Activated CD4-positive, alpha-beta T cell treated with anti-CD3 and anti-CD28 coated beads, Interleukin-2, amount 10 ng/mL, durations not matched to agents 24 days and 14 days (primary cell): ENCODE measurements at regions not wholly inside any gene's neighbourhood (a gene's known extent, or its start where the extent isn't known, plus 50 kb on each side); places are given as distances from the start of the nearest gene placed in this dataset.

ENCODE experiments used
- DNase-seq: peaks from one replicate; pipeline ENCODE4 v3.0.0; 2022
- H3K27ac Mint-ChIP-seq: one replicate; pipeline ENCODE4 v1.8.0; 2022; ENCODE audit warnings: mild to moderate bottlenecking, mixed read lengths
- H3K27me3 Mint-ChIP-seq: one replicate; pipeline ENCODE4 v1.8.0; 2022; ENCODE audit warnings: mixed read lengths
- H3K36me3 Mint-ChIP-seq: one replicate; pipeline ENCODE4 v1.8.0; 2022; ENCODE audit warnings: low read depth, mild to moderate bottlenecking, mixed read lengths
- H3K4me1 Mint-ChIP-seq: one replicate; pipeline ENCODE4 v1.8.0; 2021; ENCODE audit warnings: mixed read lengths
- H3K4me3 Mint-ChIP-seq: one replicate; pipeline ENCODE4 v1.8.0; 2022; ENCODE audit warnings: mild to moderate bottlenecking, moderate library complexity, mixed read lengths
- H3K9me3 Mint-ChIP-seq: one replicate; pipeline ENCODE4 v1.8.0; 2021; ENCODE audit warnings: mixed read lengths
- intact Hi-C: fragments of 100-400 bp; cut with micrococcal nuclease; formaldehyde crosslinking; loops from one replicate; pipeline ENCODE4 v1.15.1; 2023

DNA sequence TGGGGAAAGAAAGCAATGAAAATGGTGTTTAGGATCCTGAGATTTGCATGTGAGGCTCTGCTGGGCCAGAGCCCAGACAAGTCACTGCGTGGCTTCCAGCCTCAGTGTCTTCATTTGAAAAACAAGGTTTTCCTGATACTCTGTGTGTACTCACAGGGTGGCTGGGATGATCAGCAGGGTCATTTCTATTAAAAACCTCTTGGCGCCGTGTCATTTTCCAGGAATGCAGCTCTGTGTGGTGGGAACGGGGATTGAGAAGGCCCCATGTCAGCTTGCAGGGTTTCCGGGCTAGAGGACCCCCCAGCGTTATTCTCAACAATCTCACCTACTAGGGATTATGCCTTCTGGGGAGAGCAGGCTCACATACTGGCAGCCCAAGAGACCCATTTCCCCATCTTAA lies 73.5 kb downstream of the FOXL1 start:
- no peak for DNase-seq
- H3K36me3 Mint-ChIP-seq, result no peaks in the 10 kb centered on the region
- H3K9me3 Mint-ChIP-seq, result peaks cover 11% of the 10 kb centered on the region
- intact Hi-C loops, result no loop called here
- H3K27me3 Mint-ChIP-seq, result no peaks in the 10 kb centered on the region
- H3K4me1 Mint-ChIP-seq, result no peaks in the 10 kb centered on the region
- H3K4me3 Mint-ChIP-seq, result no peak overlapping the region
- no peak overlapping the region for H3K27ac Mint-ChIP-seq

DNA sequence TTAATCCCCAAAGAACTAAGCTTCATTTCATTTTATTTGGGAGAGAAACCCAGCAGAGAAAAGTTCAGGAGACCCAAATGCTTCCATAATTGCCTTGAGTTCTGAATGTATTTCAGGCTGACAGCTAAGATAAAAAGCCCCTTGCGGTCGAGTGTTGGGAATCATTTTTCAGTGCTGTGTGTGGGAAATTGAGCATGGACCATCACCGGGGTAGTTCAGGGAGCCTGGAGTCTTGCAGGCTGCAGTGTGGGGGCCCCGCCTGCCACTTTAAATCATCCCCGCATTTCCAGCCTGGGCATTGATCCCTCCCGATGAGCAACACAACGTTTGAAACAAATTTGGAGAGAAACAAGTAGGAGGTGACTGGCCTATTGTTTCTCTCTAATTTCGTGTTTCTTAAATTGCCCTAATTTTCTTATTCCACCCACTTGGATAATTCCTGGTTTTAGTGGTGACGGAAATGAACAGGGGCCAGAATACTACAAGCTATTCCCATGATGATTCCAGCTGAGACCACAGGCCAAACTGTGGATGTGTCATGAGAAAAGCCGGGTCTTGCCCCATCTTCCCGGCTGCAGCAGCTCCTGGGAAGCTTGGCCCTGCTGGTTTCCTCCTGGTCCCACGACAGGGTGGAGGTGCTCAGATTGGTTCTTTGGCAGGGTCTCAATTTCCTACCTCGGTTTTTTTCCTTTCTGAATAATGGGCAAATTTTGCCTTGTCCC lies 75.1 kb downstream of the FOXL1 start:
- no peaks in the 10 kb centered on the region for H3K4me1 Mint-ChIP-seq
- DNase-seq, result no peak
- H3K4me3 Mint-ChIP-seq, result no peak overlapping the region
- peaks cover 6% of the 10 kb centered on the region for H3K9me3 Mint-ChIP-seq
- no peak overlapping the region for H3K27ac Mint-ChIP-seq
- H3K36me3 Mint-ChIP-seq, result no peaks in the 10 kb centered on the region
- intact Hi-C loops, result no loop called here
- no peaks in the 10 kb centered on the region for H3K27me3 Mint-ChIP-seq

DNA sequence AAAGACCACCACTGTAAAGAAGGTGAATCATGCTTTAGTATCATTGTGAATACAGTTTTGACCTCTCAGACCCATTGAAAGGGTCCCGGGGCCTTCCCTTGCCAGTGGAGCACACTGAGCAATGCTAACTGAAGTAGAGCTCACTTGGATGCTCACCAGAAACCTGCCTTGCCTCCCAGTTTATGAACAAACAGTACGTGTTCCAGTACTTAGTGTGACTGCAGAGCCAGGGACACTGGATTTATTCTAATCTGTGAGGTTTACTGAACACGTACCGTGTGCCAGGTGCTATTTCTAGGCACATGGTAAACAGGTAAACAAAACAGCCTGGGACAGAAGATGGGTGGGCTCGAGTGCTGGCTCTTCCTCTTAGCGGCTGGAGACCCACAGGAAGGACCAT lies 79.6 kb downstream of the FOXL1 start:
- Mint-ChIP-seq H3K27ac (no peak overlapping the region), H3K27me3 (no peaks in the 10 kb centered on the region), H3K4me3 (no peak overlapping the region), H3K36me3 (peaks cover 2% of the 10 kb centered on the region), H3K4me1 (no peaks in the 10 kb centered on the region), H3K9me3 (peaks cover 9% of the 10 kb centered on the region)
- DNase-seq, result no peak
- intact Hi-C loops, result no loop called here

DNA sequence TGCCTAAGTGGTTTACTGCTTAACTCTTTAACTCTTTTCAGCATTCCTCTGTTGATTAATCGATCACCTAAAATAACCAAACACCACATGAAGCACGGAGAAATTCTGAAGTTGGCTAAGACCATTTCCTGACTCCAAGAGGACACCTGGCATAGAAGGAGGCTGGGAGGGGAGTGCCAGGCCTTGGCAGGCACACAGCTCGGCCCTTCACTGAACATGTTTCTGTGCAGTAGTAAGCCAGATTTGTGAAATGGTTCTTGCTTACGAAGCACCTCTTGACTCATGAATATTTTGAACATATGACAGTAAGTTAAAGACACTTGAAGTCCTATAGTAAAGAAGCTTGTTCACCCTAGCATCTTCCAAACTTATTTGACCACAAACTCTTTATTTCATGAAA lies 82.3 kb downstream of the FOXL1 start:
- H3K36me3 Mint-ChIP-seq, result peaks cover 2% of the 10 kb centered on the region
- H3K4me3 Mint-ChIP-seq, result no peak overlapping the region
- H3K4me1 Mint-ChIP-seq, result peaks cover 22% of the 10 kb centered on the region
- peaks cover 21% of the 10 kb centered on the region for H3K9me3 Mint-ChIP-seq
- no peaks in the 10 kb centered on the region for H3K27me3 Mint-ChIP-seq
- no peak overlapping the region for H3K27ac Mint-ChIP-seq
- DNase-seq, result no peak
- intact Hi-C loops, result loop anchor here (5.0 to 10.0 kb wide), 2 partner anchors 83 to 666 kb away; partner anchors contain the start of gene FOXL1

DNA sequence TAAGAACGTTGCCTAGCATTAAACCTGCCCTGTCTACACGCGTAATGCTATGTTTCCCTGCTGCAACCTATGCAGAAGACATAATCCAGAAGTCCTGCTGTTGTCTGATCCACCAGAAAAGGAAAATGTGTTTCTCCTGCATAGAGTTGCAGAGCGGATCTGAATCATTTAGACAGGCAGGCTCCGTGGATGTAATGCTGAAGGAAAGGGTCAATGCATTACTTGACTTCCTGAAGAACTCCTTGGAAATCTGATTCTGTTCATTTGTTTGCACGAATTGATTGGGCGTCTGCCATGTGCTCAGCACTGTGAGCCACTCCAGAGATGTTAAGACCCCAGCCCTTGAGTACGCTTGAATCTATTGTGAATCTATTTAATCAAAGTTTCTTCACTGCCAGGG lies 83.4 kb downstream of the FOXL1 start:
- H3K27me3 Mint-ChIP-seq, result no peaks in the 10 kb centered on the region
- DNase-seq, result no peak
- H3K4me3 Mint-ChIP-seq, result no peak overlapping the region
- H3K36me3 Mint-ChIP-seq, result peaks cover 2% of the 10 kb centered on the region
- H3K27ac Mint-ChIP-seq, result no peak overlapping the region
- H3K9me3 Mint-ChIP-seq, result peaks cover 21% of the 10 kb centered on the region
- intact Hi-C loops, result loop anchor here (5.0 to 10.0 kb wide), 2 partner anchors 84 to 667 kb away; partner anchors contain the start of gene FOXL1
- H3K4me1 Mint-ChIP-seq, result peaks cover 26% of the 10 kb centered on the region

DNA sequence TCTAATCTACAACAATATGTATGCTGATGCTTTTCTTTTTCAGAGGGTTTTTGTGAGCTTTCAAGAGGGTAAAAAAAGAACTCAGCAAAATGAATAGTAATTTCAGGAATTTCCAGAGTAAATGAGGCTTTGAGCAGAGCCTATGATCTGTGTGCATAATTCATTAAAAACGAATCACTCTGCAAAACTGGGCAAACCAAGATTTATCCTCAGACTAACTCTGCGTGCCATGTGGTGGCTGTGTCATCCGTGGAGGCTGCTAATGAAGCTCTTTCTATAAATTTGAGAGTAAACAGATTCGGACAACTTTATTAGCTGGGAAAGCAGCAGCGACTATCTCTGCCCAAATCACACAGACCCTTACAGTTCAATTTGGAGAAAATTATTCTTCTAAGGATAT lies 83.8 kb downstream of the FOXL1 start:
- Mint-ChIP-seq H3K27ac (no peak overlapping the region), H3K4me1 (peaks cover 26% of the 10 kb centered on the region), H3K4me3 (no peak overlapping the region), H3K27me3 (no peaks in the 10 kb centered on the region), H3K36me3 (peaks cover 2% of the 10 kb centered on the region), H3K9me3 (peaks cover 21% of the 10 kb centered on the region)
- no peak for DNase-seq
- intact Hi-C loops, result loop anchor here (5.0 to 10.0 kb wide), 2 partner anchors 85 to 667 kb away; partner anchors contain the start of gene FOXL1

DNA sequence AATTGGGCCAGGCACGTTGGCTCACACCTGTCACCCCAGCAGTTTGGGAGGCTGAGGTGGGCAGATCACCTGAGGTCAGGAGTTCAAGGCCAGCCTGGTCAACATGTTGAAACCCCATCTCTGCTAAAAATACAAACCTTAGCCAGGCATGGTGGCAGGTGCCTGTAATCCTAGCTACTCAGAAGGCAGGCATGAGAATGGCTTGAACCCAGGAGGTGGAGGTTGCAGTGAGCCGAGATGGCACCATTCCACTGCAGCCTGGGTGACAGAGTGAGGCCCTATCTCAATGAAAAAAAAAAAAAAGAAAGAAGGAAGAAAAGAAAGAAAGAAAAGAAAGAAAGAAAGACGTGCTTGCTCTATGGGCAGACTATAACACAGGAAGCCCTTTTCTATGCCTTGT lies 84.4 kb downstream of the FOXL1 start:
- Mint-ChIP-seq H3K9me3 (peaks cover 21% of the 10 kb centered on the region), H3K36me3 (peaks cover 2% of the 10 kb centered on the region), H3K4me1 (peaks cover 26% of the 10 kb centered on the region), H3K27ac (no peak overlapping the region), H3K27me3 (no peaks in the 10 kb centered on the region), H3K4me3 (no peak overlapping the region)
- intact Hi-C loops, result loop anchor here (5.0 to 10.0 kb wide), 2 partner anchors 85 to 668 kb away; partner anchors contain the start of gene FOXL1
- DNase-seq, result no peak

DNA sequence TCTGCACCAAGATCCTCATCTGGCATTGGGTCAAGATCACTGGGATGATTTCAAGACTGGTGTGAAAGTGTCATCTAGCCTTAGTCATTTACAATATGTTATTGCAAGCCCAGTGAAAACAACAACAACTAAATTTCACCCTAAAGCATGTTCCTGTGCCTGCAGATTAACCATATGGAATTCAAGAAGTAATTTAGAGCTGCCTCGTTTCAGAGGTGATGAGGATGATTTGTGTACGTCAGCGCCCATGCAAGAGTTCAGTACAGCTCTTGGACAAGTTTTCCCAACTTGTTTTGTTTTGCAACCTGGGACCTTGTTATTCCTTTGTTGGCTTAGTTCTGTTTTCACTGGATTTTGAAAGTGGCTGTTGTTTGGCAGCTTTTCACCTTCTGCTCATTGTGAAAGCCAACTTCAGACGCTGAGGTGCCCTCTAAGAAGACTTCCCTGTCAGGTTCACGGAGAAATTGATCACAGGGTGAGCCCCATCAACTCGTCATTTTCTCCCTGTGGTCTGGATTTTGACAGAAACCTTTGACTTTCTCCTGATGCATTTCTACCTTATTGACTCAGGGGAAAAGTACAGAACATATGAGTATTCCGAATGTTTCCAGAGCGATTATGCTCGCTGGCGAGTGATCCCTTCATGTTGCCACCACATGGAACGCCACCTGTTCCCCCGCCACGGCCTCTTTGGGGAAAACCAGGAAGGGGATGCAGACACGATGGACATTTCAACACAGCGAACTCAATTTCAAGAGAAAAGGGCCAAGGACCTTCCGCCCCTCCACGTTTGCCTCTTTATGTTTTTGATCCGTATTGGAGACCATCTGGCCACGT lies 85.6 kb downstream of the FOXL1 start:
- peaks cover 21% of the 10 kb centered on the region for H3K9me3 Mint-ChIP-seq
- no peaks in the 10 kb centered on the region for H3K27me3 Mint-ChIP-seq
- H3K4me3 Mint-ChIP-seq, result peak overlapping the region; percentile 73
- intact Hi-C loops, result loop anchor here (2.0 to 10.0 kb wide), 3 partner anchors 55 to 669 kb away; partner anchors contain the start of gene FOXL1
- peak overlapping the region; percentile 96 for H3K27ac Mint-ChIP-seq
- H3K36me3 Mint-ChIP-seq, result peaks cover 2% of the 10 kb centered on the region
- DNase-seq, result no peak
- H3K4me1 Mint-ChIP-seq, result peaks cover 29% of the 10 kb centered on the region

DNA sequence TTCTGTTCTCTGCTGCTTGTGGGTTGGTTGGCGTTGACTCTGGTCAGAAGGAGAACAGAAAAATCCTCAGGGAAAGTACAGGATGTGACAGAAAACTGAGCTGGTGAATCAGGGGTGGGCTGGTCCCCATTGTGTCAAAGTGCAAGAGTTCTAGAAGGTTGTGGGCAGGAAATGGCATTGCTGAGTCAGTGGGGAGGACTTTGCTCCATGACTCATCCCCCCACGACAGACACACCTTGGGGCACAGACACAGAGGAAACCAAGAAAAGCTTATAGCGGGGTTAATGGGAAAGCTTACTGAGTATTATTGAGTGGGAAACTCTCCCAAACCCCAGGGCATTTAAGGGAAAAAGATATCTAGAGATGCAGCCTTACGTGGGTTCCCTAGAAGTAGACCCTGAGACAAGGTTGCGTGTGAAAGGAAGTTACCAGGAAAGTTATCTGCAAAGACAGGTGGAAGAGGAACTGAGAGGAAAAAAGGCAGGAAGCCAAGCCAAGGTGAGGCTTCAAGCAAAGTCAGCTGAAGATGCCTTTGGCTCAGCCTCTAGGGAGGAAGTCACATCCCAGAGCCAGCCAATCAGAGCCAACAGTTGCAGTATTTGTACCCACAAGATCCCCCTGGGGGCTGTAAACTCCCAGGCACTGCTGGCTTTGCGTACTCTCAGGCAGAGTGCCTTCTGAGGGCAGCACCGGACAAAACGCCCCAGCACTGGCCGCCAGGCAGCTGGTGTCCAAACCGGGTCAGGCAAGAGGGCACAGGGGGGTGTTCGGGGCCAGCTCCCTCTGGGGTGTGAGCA lies 86.4 kb downstream of the FOXL1 start:
- DNase-seq, result peak; percentile 85
- peak overlapping the region; percentile 96 for H3K27ac Mint-ChIP-seq
- intact Hi-C loops, result loop anchor here (2.0 to 10.0 kb wide), 3 partner anchors 54 to 670 kb away; partner anchors contain the start of gene FOXL1
- H3K36me3 Mint-ChIP-seq, result no peaks in the 10 kb centered on the region
- H3K4me1 Mint-ChIP-seq, result peaks cover 29% of the 10 kb centered on the region
- H3K4me3 Mint-ChIP-seq, result peak overlapping the region; percentile 73
- peaks cover 14% of the 10 kb centered on the region for H3K9me3 Mint-ChIP-seq
- H3K27me3 Mint-ChIP-seq, result no peaks in the 10 kb centered on the region

DNA sequence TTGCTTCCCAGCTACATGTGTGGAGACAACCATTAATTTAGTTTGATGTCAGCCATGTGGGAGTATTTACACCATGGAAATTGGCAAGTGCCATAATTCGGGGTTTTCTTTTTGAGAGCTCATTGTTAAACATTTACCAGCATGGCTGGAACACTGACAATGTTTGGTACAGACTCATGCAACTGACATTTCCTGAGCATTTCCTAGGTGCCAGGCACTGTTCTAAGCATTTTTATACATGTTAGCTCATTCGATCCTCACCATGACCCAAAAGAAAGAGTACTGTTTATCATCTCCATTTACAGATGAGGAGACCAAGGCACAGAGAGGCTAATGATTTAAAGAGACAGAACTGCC lies 86.9 kb downstream of the FOXL1 start:
- peak overlapping the region; percentile 96 for H3K27ac Mint-ChIP-seq
- no peak for DNase-seq
- intact Hi-C loops, result loop anchor here (2.0 to 10.0 kb wide), 2 partner anchors 54 to 670 kb away; no protein-coding TSS in a partner anchor
- peaks cover 12% of the 10 kb centered on the region for H3K9me3 Mint-ChIP-seq
- H3K36me3 Mint-ChIP-seq, result no peaks in the 10 kb centered on the region
- H3K4me1 Mint-ChIP-seq, result peaks cover 29% of the 10 kb centered on the region
- H3K27me3 Mint-ChIP-seq, result no peaks in the 10 kb centered on the region
- H3K4me3 Mint-ChIP-seq, result peak overlapping the region; percentile 3

DNA sequence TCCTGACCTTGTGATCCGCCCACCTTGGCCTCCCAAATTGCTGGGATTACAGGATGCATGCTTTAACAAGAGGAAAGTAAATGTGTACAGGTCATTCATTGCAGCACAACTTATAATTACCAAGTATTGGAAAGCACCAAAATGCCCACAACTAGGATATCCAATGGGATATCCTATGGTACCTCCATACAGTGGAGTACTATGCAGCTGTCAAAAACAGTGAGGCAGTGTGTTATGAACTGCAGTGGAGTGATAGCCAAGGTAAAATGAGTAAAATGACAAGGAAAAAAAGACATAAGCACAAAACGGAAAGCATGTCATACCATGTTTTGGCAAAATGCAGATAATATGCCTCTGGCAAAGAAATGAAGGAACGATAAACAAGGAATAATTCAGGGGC lies 87.6 kb downstream of the FOXL1 start:
- H3K36me3 Mint-ChIP-seq, result no peaks in the 10 kb centered on the region

DNA sequence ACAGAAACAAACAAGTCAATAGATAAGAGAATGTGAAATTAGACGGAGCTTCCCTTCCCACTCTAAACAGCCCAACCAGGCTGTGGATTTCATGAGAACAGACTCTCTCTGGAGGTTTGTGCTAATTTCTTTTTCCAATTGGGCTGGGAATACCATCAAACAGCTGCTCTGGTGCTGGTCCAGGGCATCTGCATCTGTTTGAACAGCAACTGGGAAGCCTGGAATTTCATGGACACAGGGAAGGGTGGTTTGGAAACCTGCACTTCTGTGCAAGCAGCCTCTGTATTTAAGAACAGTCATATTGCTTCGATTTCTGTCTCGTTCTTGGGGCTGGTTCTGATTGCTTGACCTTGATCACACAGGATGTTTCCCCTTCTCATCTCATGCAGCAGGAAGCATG lies 88.7 kb downstream of the FOXL1 start:
- Mint-ChIP-seq H3K36me3 (no peaks in the 10 kb centered on the region), H3K27ac (no peak overlapping the region), H3K27me3 (peaks cover 2% of the 10 kb centered on the region), H3K4me3 (no peak overlapping the region), H3K4me1 (peaks cover 29% of the 10 kb centered on the region), H3K9me3 (peaks cover 12% of the 10 kb centered on the region)
- intact Hi-C loops, result loop anchor here (10.0 kb wide), 1 partner anchor 672 kb away; no protein-coding TSS in a partner anchor
- DNase-seq, result no peak

More for the DNA sequence above, 87.6 kb downstream of the FOXL1 start:
- no peaks in the 10 kb centered on the region for H3K27me3 Mint-ChIP-seq
- H3K4me1 Mint-ChIP-seq, result peaks cover 29% of the 10 kb centered on the region
- H3K27ac Mint-ChIP-seq, result peak overlapping the region; percentile 4
- intact Hi-C loops, result loop anchor here (2.0 to 10.0 kb wide), 2 partner anchors 53 to 671 kb away; no protein-coding TSS in a partner anchor
- H3K4me3 Mint-ChIP-seq, result no peak overlapping the region
- DNase-seq, result no peak
- peaks cover 12% of the 10 kb centered on the region for H3K9me3 Mint-ChIP-seq

DNA sequence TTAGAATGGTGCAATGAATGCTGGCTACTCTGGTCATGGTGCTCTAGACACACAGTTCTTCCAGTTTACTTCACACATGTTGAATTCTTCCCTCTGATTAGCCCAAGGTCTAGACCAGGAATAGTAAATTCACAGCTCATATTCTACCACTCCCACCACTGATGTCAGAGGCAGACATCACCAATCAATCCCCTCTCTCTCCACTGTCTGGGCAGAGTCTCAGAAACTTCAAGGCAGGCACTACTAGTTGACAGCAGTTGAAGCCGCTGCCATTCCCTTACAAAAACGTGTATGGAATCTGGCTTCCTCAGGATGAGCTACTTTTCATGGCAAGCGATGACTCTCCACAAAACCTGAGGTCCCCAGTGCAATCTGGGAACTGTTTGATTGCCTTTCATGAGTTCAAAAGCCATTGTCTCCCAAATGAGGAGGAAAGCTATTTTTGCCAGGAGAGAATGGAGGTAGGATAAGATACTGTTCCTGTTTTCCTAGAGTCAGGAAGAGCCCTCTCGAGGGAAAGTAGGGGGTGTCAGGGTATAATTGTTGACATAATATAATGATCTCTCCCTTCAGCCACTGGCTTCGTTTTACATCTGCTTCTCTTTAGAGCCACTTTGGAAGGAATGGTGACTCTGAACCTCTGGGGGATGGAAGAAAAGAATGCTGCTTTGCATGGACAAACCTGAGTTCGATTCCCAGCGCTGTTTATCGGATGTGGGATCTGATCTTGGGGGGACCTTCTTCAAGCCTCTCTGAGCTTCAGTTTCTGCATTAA lies 90.0 kb downstream of the FOXL1 start:
- no peak overlapping the region for H3K27ac Mint-ChIP-seq
- peaks cover 28% of the 10 kb centered on the region for H3K4me1 Mint-ChIP-seq
- no peak overlapping the region for H3K4me3 Mint-ChIP-seq
- peaks cover 2% of the 10 kb centered on the region for H3K27me3 Mint-ChIP-seq
- DNase-seq, result no peak
- intact Hi-C loops, result loop anchor here (10.0 kb wide), 1 partner anchor 674 kb away; no protein-coding TSS in a partner anchor
- peaks cover 11% of the 10 kb centered on the region for H3K9me3 Mint-ChIP-seq
- H3K36me3 Mint-ChIP-seq, result no peaks in the 10 kb centered on the region
